ENCODE measurements at regions not wholly inside any gene's neighbourhood (a gene's known extent, or its start where the extent isn't known, plus 50 kb on each side); places are given as distances from the start of the nearest gene placed in this dataset.

- intact Hi-C loops (cut with micrococcal nuclease) = no loop called here
- H3K4me1 ChIP-seq (ENCODE audit: control insufficient read depth in 1 of 2, insufficient read depth in 2 of 2, low read length in 2 of 2) = no peaks in the 10 kb centered on the region
- no peaks in the 10 kb centered on the region for H3K9me3 ChIP-seq (replicated peaks in 1 of 2; ENCODE audit: control insufficient read depth in 1 of 2, insufficient read depth in 1 of 2, low read length in 2 of 2)
- Mint-ChIP-seq H3K36me3 (no peaks in the 10 kb centered on the region), H3K9me3 (no peaks in the 10 kb centered on the region), H3K27ac (no peak overlapping the region), H3K4me3 (no peak overlapping the region), H3K4me1 (no peaks in the 10 kb centered on the region), H3K27me3 (ENCODE audit: low read depth in 3 of 3) (peaks cover 4 to 10% (median 9%) of the 10 kb centered on the region in 3 donors)
- no peak overlapping the region for H3K4me2 ChIP-seq (replicated peaks; ENCODE audit: extremely low read depth, low read length, poor library complexity, severe bottlenecking)
- TF ChIP-seq, protein P1, sequence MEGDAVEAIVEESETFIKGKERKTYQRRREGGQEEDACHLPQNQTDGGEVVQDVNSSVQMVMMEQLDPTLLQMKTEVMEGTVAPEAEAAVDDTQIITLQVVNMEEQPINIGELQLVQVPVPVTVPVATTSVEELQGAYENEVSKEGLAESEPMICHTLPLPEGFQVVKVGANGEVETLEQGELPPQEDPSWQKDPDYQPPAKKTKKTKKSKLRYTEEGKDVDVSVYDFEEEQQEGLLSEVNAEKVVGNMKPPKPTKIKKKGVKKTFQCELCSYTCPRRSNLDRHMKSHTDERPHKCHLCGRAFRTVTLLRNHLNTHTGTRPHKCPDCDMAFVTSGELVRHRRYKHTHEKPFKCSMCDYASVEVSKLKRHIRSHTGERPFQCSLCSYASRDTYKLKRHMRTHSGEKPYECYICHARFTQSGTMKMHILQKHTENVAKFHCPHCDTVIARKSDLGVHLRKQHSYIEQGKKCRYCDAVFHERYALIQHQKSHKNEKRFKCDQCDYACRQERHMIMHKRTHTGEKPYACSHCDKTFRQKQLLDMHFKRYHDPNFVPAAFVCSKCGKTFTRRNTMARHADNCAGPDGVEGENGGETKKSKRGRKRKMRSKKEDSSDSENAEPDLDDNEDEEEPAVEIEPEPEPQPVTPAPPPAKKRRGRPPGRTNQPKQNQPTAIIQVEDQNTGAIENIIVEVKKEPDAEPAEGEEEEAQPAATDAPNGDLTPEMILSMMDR (IDR thresholded peaks at IDR 0.05) = no peak
- peaks cover 0 to 2% of the 10 kb centered on the region in 2 donors for H3K27me3 ChIP-seq (ENCODE audit: control insufficient read depth in 2 of 2, insufficient read depth in 2 of 2, low read length in 2 of 2)
- no peaks in the 10 kb centered on the region for H3K79me2 ChIP-seq (ENCODE audit: insufficient read depth, low read length)
- no peak overlapping the region for H3K9ac ChIP-seq (ENCODE audit: insufficient read depth, low read length, poor library complexity, severe bottlenecking)
- DNase-seq = no peak
- H4K20me1 ChIP-seq (ENCODE audit: insufficient read depth, low read length) = no peaks in the 10 kb centered on the region
- no peak overlapping the region for H3K27ac ChIP-seq (ENCODE audit: low read depth in 1 of 2, low read length in 2 of 2)
- H3K4me3 ChIP-seq (replicated peaks in 1 of 3; ENCODE audit: low read depth in 2 of 3, low read length in 3 of 3) = no peak overlapping the region
- WGBS (ENCODE audit: insufficient coverage) = 96% methylated on average over 4 of the region's 8 CpGs
- H3K36me3 ChIP-seq (replicated peaks in 1 of 2; ENCODE audit: control insufficient read depth in 1 of 2, insufficient read depth in 2 of 2, low read length in 2 of 2) = no peaks in the 10 kb centered on the region
- no peak overlapping the region for H2AFZ ChIP-seq (ENCODE audit: insufficient read depth, low read depth, low read length, poor library complexity, severe bottlenecking)
Measured at GRCh38 chr3:127041933-127042332, 59.0 kb downstream of the PLXNA1 start.

DNA sequence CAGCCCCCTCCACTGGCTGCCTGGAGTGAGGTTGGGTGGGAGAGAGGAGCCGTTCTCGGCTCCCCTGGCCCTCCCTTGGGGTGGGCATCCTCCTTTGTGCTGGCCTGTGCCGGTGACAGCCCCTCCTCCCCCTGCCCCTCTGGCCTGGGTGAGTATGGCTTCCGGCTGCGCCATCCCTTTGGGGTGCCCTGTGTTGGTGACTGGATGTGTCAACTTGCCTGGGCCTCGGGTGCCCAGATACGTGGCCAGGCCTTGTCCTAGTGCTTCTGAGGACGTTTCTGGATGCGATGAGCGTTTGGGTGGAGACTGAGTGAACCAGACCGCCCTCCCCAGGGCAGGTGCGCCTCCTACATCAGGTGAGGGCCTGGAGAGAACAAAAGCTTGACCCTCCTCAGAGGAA lies 59.7 kb downstream of the PLXNA1 start:
- H3K9me3 Mint-ChIP-seq = peaks cover 0 to 2% (median 0%) of the 10 kb centered on the region in 7 donors
- H3K36me3 Mint-ChIP-seq = no peaks in the 10 kb centered on the region
- H3K27ac Mint-ChIP-seq = no peak overlapping the region
- H3K4me1 Mint-ChIP-seq = no peaks in the 10 kb centered on the region
- no peak for DNase-seq
- Histone ChIP-seq H3K4me1 (ENCODE audit: control insufficient read depth in 1 of 2, insufficient read depth in 2 of 2, low read length in 2 of 2) (no peaks in the 10 kb centered on the region), H4K20me1 (ENCODE audit: insufficient read depth, low read length) (no peaks in the 10 kb centered on the region), H3K79me2 (ENCODE audit: insufficient read depth, low read length) (no peaks in the 10 kb centered on the region), H3K9ac (ENCODE audit: insufficient read depth, low read length, poor library complexity, severe bottlenecking) (no peak overlapping the region), H3K27me3 (ENCODE audit: control insufficient read depth in 2 of 2, insufficient read depth in 2 of 2, low read length in 2 of 2) (peaks cover 0 to 2% of the 10 kb centered on the region in 2 donors), H3K4me2 (replicated peaks; ENCODE audit: extremely low read depth, low read length, poor library complexity, severe bottlenecking) (no peak overlapping the region), H2AFZ (ENCODE audit: insufficient read depth, low read depth, low read length, poor library complexity, severe bottlenecking) (no peak overlapping the region), H3K36me3 (replicated peaks in 1 of 2; ENCODE audit: control insufficient read depth in 1 of 2, insufficient read depth in 2 of 2, low read length in 2 of 2) (no peaks in the 10 kb centered on the region), H3K9me3 (replicated peaks in 1 of 2; ENCODE audit: control insufficient read depth in 1 of 2, insufficient read depth in 1 of 2, low read length in 2 of 2) (no peaks in the 10 kb centered on the region), H3K4me3 (replicated peaks in 1 of 3; ENCODE audit: low read depth in 2 of 3, low read length in 3 of 3) (no peak overlapping the region), H3K27ac (ENCODE audit: low read depth in 1 of 2, low read length in 2 of 2) (no peak overlapping the region)
- H3K27me3 Mint-ChIP-seq (ENCODE audit: low read depth in 3 of 3) = peaks cover 4 to 11% (median 9%) of the 10 kb centered on the region in 3 donors
- 88% methylated on average over 8 of the region's 12 CpGs for WGBS (ENCODE audit: insufficient coverage)
- intact Hi-C loops (cut with micrococcal nuclease) = no loop called here
- TF ChIP-seq, protein P1 (IDR thresholded peaks at IDR 0.05) = no peak
- no peak overlapping the region for H3K4me3 Mint-ChIP-seq

Data from CD14-positive monocyte (primary cell).